ENCODE measurements at regions not wholly inside any gene's neighbourhood (a gene's known extent, or its start where the extent isn't known, plus 50 kb on each side); places are given as distances from the start of the nearest gene placed in this dataset.
"Not testable (repeated sequence)": the region's sequence is repeated elsewhere in the genome, so short reads cannot be mapped to it uniquely, and the experiment has no call there.

GRCh38 chr6:4357660-4358152, 222.3 kb upstream of the ECI2 start:
- not testable (repeated sequence) for H3K4me1 Mint-ChIP-seq; H3K27ac Mint-ChIP-seq; H3K36me3 Mint-ChIP-seq; DNase-seq (ENCODE audit: low spot score in 2 of 2); ATAC-seq (ENCODE audit: low read depth); H3K27me3 Mint-ChIP-seq; H3K4me3 Mint-ChIP-seq; H3K9me3 Mint-ChIP-seq

- DNase-seq (ENCODE audit: low spot score in 2 of 2) = no peak
- Mint-ChIP-seq H3K36me3 (peaks cover 2% of the 10 kb centered on the region), H3K27me3 (peaks cover 12% of the 10 kb centered on the region), H3K27ac (no peak overlapping the region), H3K4me3 (no peak overlapping the region), H3K4me1 (peaks cover 4% of the 10 kb centered on the region), H3K9me3 (peaks cover 4% of the 10 kb centered on the region)
- ATAC-seq (ENCODE audit: low read depth) = no peak
These were observed 221.7 kb upstream of the ECI2 start for GRCh38 chr6:4356899-4357659.

- Mint-ChIP-seq H3K27ac (no peak overlapping the region), H3K36me3 (peaks cover 2% of the 10 kb centered on the region), H3K4me3 (no peak overlapping the region), H3K27me3 (peaks cover 19% of the 10 kb centered on the region), H3K9me3 (peaks cover 4% of the 10 kb centered on the region), H3K4me1 (peaks cover under 1% of the 10 kb centered on the region)
- no peak for ATAC-seq (ENCODE audit: low read depth)
- DNase-seq (ENCODE audit: low spot score in 2 of 2) = no peak
These were observed 219.9 kb upstream of the ECI2 start for GRCh38 chr6:4355241-4355640.

- ATAC-seq (ENCODE audit: low read depth) (no peak), DNase-seq (ENCODE audit: low spot score in 2 of 2) (no peak)
- Mint-ChIP-seq H3K4me3 (no peak overlapping the region), H3K27me3 (peaks cover 20% of the 10 kb centered on the region), H3K4me1 (no peaks in the 10 kb centered on the region), H3K36me3 (peaks cover 2% of the 10 kb centered on the region), H3K27ac (no peak overlapping the region), H3K9me3 (peaks cover 4% of the 10 kb centered on the region)
These were observed 218.8 kb upstream of the ECI2 start for GRCh38 chr6:4354181-4354580.

GRCh38 chr6:4352731-4353130, 217.4 kb upstream of the ECI2 start:
- Mint-ChIP-seq H3K4me1 (peaks cover 5% of the 10 kb centered on the region), H3K27ac (no peak overlapping the region), H3K27me3 (peaks cover 23% of the 10 kb centered on the region), H3K4me3 (no peak overlapping the region), H3K9me3 (peaks cover 4% of the 10 kb centered on the region), H3K36me3 (peaks cover 2% of the 10 kb centered on the region)
- DNase-seq (ENCODE audit: low spot score in 2 of 2) (no peak), ATAC-seq (ENCODE audit: low read depth) (no peak)

GRCh38 chr6:4352322-4352669, 216.9 kb upstream of the ECI2 start:
- Mint-ChIP-seq H3K27ac (no peak overlapping the region), H3K9me3 (peaks cover under 1% of the 10 kb centered on the region), H3K4me3 (no peak overlapping the region), H3K27me3 (peaks cover 20% of the 10 kb centered on the region), H3K4me1 (peaks cover 5% of the 10 kb centered on the region), H3K36me3 (peaks cover under 1% of the 10 kb centered on the region)
- DNase-seq (ENCODE audit: low spot score in 2 of 2) (no peak), ATAC-seq (ENCODE audit: low read depth) (no peak)

- ATAC-seq (ENCODE audit: low read depth) = no peak
- H3K4me3 Mint-ChIP-seq = no peak overlapping the region
- H3K27ac Mint-ChIP-seq = no peak overlapping the region
- H3K4me1 Mint-ChIP-seq = peaks cover 5% of the 10 kb centered on the region
- no peaks in the 10 kb centered on the region for H3K36me3 Mint-ChIP-seq
- H3K27me3 Mint-ChIP-seq = peaks cover 21% of the 10 kb centered on the region
- DNase-seq (ENCODE audit: low spot score in 2 of 2) = no peak
- no peaks in the 10 kb centered on the region for H3K9me3 Mint-ChIP-seq
These were observed 216.3 kb upstream of the ECI2 start for GRCh38 chr6:4351520-4352321.

GRCh38 chr6:4350567-4351519, 215.5 kb upstream of the ECI2 start:
- no peak overlapping the region for H3K4me3 Mint-ChIP-seq
- no peaks in the 10 kb centered on the region for H3K36me3 Mint-ChIP-seq
- DNase-seq (ENCODE audit: low spot score in 2 of 2) = no peak
- peaks cover 5% of the 10 kb centered on the region for H3K4me1 Mint-ChIP-seq
- ATAC-seq (ENCODE audit: low read depth) = no peak
- no peak overlapping the region for H3K27ac Mint-ChIP-seq
- H3K9me3 Mint-ChIP-seq = no peaks in the 10 kb centered on the region
- H3K27me3 Mint-ChIP-seq = peaks cover 23% of the 10 kb centered on the region

GRCh38 chr6:4349931-4350330, 214.6 kb upstream of the ECI2 start:
- ATAC-seq (ENCODE audit: low read depth) = no peak
- H3K36me3 Mint-ChIP-seq = no peaks in the 10 kb centered on the region
- H3K27ac Mint-ChIP-seq = no peak overlapping the region
- peaks cover 24% of the 10 kb centered on the region for H3K27me3 Mint-ChIP-seq
- H3K4me1 Mint-ChIP-seq = peaks cover 5% of the 10 kb centered on the region
- DNase-seq (ENCODE audit: low spot score in 2 of 2) = no peak
- no peaks in the 10 kb centered on the region for H3K9me3 Mint-ChIP-seq
- H3K4me3 Mint-ChIP-seq = no peak overlapping the region

- Mint-ChIP-seq H3K4me3 (no peak overlapping the region), H3K9me3 (no peaks in the 10 kb centered on the region), H3K36me3 (no peaks in the 10 kb centered on the region), H3K27me3 (peaks cover 24% of the 10 kb centered on the region), H3K27ac (no peak overlapping the region), H3K4me1 (peaks cover 5% of the 10 kb centered on the region)
- no peak for DNase-seq (ENCODE audit: low spot score in 2 of 2)
- ATAC-seq (ENCODE audit: low read depth) = no peak
These were observed 213.9 kb upstream of the ECI2 start for GRCh38 chr6:4349323-4349722.

- Mint-ChIP-seq H3K27me3 (peaks cover 22% of the 10 kb centered on the region), H3K4me1 (peaks cover 5% of the 10 kb centered on the region), H3K4me3 (no peak overlapping the region), H3K9me3 (no peaks in the 10 kb centered on the region), H3K27ac (no peak overlapping the region), H3K36me3 (no peaks in the 10 kb centered on the region)
- no peak for DNase-seq (ENCODE audit: low spot score in 2 of 2)
- no peak for ATAC-seq (ENCODE audit: low read depth)
These were observed 213.2 kb upstream of the ECI2 start for GRCh38 chr6:4348462-4349112.

GRCh38 chr6:4347877-4348276, 212.5 kb upstream of the ECI2 start:
- H3K27me3 Mint-ChIP-seq = peaks cover 24% of the 10 kb centered on the region

GRCh38 chr6:4346659-4347333, 211.4 kb upstream of the ECI2 start:
- peaks cover 9% of the 10 kb centered on the region for H3K4me1 Mint-ChIP-seq

More at GRCh38 chr6:4347877-4348276, 212.5 kb upstream of the ECI2 start:
- Mint-ChIP-seq H3K4me3 (no peak overlapping the region), H3K9me3 (no peaks in the 10 kb centered on the region), H3K27ac (no peak overlapping the region), H3K36me3 (no peaks in the 10 kb centered on the region), H3K4me1 (peaks cover 9% of the 10 kb centered on the region)
- ATAC-seq (ENCODE audit: low read depth) = no peak
- DNase-seq (ENCODE audit: low spot score in 2 of 2) = no peak

More at GRCh38 chr6:4346659-4347333, 211.4 kb upstream of the ECI2 start:
- H3K27ac Mint-ChIP-seq = no peak overlapping the region
- peaks cover 18% of the 10 kb centered on the region for H3K27me3 Mint-ChIP-seq
- no peak for ATAC-seq (ENCODE audit: low read depth)
- no peaks in the 10 kb centered on the region for H3K9me3 Mint-ChIP-seq
- DNase-seq (ENCODE audit: low spot score in 2 of 2) = no peak
- no peak overlapping the region for H3K4me3 Mint-ChIP-seq
- H3K36me3 Mint-ChIP-seq = no peaks in the 10 kb centered on the region
